Esophagus muscularis mucosa (tissue), 4 donors: ENCODE measurements at regions not wholly inside any gene's neighbourhood (a gene's known extent, or its start where the extent isn't known, plus 50 kb on each side); places are given as distances from the start of the nearest gene placed in this dataset.

Experiments used
- DNase-seq: peaks from one replicate; pipeline ENCODE4 v3.0.0-alpha.2; 2017; ENCODE audit errors: extremely low spot score
- H3K27ac ChIP-seq, 4 donors: fragments of 200-600 bp; sonication (generic); replicated peaks in 1 of 4; 1 replicate in 3 of 4; 2 replicates in 1 of 4; pipeline ENCODE4 v1.5.1; 2016 to 2019; ENCODE audit warnings: mild to moderate bottlenecking in 1 of 4
- H3K27me3 ChIP-seq, 4 donors: fragments of 200-600 bp; sonication (generic); one replicate each; pipeline versions ENCODE4 v1.5.1 to v1.6.0; 2016 to 2019
- H3K36me3 ChIP-seq, 4 donors: fragments of 200-600 bp; sonication (generic); one replicate each; pipeline ENCODE4 v1.5.1; 2016 to 2019
- H3K4me1 ChIP-seq, 4 donors: fragments of 200-600 bp; sonication (generic); one replicate each; pipeline ENCODE4 v1.5.1; 2016 to 2019
- H3K4me3 ChIP-seq, 4 donors: fragments of 200-600 bp; sonication (generic); 1 replicate in 2 of 4; 2 replicates in 2 of 4; pipeline ENCODE4 v1.5.1; 2016 to 2019; ENCODE audit warnings: mild to moderate bottlenecking in 4 of 4, moderate library complexity in 1 of 4
- H3K9me3 ChIP-seq, 4 donors: fragments of 200-600 bp; sonication (generic); 1 replicate in 3 of 4; 2 replicates in 1 of 4; pipeline ENCODE4 v1.5.1; 2016 to 2019
- CTCF ChIP-seq, 3 experiments: fragments of 200-600 bp in 2 of 3; fragments of 450-650 bp in 1 of 3; sonication (generic) in 2 of 3; IDR thresholded peaks; one replicate each; pipeline ENCODE4 v1.5.1; 2017 to 2019; ENCODE audit warnings: antibody characterized with exemption in 3 of 3, mild to moderate bottlenecking in 2 of 3, moderate library complexity in 1 of 3
- EP300 ChIP-seq: sonication (generic); formaldehyde crosslinking; IDR thresholded peaks from one replicate; pipeline ENCODE4 v1.6.1; 2017; ENCODE audit warnings: antibody characterized with exemption
- POLR2A ChIP-seq: fragments of 450-650 bp; IDR thresholded peaks from one replicate; pipeline ENCODE4 v1.6.1; 2017; ENCODE audit warnings: antibody characterized with exemption, moderate library complexity, mild to moderate bottlenecking, low read depth
- POLR2AphosphoS5 ChIP-seq, 2 donors: sonication (generic); formaldehyde crosslinking; IDR thresholded peaks; one replicate each; pipeline ENCODE4 v1.6.1; 2017; ENCODE audit warnings: antibody characterized with exemption in 2 of 2
- WGBS: methylation state at CpG from one replicate; pipeline ENCODE4 v1.1.5; 2018; 5-methylcytosine and 5-hydroxymethylcytosine counted together
- intact Hi-C: fragments of 100-400 bp; cut with DNase I; formaldehyde crosslinking; loops from one replicate; pipeline ENCODE4 v1.15.1; 2023

GRCh38 chr2:201969938-201970785 is 63.5 kb upstream of the FZD7 start:
- no peak for TF ChIP-seq CTCF (IDR thresholded peaks at IDR 0.05)
- peak; percentile 22 to 58 for TF ChIP-seq POLR2AphosphoS5 (IDR thresholded peaks at IDR 0.05)
- TF ChIP-seq POLR2A, result no peak
- TF ChIP-seq EP300, result no peak
- Histone ChIP-seq H3K36me3 (no peaks in the 10 kb centered on the region), H3K4me3 (no peak overlapping the region), H3K9me3 (no peaks in the 10 kb centered on the region), H3K27me3 (no peaks in the 10 kb centered on the region), H3K4me1 (peaks cover 6 to 16% (median 11%) of the 10 kb centered on the region in 4 donors), H3K27ac (no peak overlapping the region)
- DNase-seq, result no peak
- WGBS, result 62% methylated on average over 12 of the region's 12 CpGs
- intact Hi-C loops, result no loop called here

GRCh38 chr2:201970786-201971108 is 62.9 kb upstream of the FZD7 start:
- intact Hi-C loops, result no loop called here
- Histone ChIP-seq H3K4me3 (no peak overlapping the region), H3K36me3 (no peaks in the 10 kb centered on the region), H3K9me3 (no peaks in the 10 kb centered on the region), H3K27ac (no peak overlapping the region), H3K27me3 (no peaks in the 10 kb centered on the region), H3K4me1 (peaks cover 6 to 16% (median 11%) of the 10 kb centered on the region in 4 donors)
- WGBS, result 100% methylated on average over 4 of the region's 4 CpGs
- no peak for TF ChIP-seq POLR2A
- no peak for TF ChIP-seq EP300
- TF ChIP-seq CTCF (IDR thresholded peaks at IDR 0.05), result no peak
- TF ChIP-seq POLR2AphosphoS5 (IDR thresholded peaks at IDR 0.05), result no peak
- DNase-seq, result no peak

GRCh38 chr2:201971531-201972228 is 62.0 kb upstream of the FZD7 start:
- intact Hi-C loops, result no loop called here
- no peaks in the 10 kb centered on the region for H3K36me3 ChIP-seq

GRCh38 chr2:201972621-201973255 is 60.9 kb upstream of the FZD7 start:
- Histone ChIP-seq H3K36me3 (no peaks in the 10 kb centered on the region), H3K4me3 (no peak overlapping the region), H3K9me3 (no peaks in the 10 kb centered on the region), H3K27ac (no peak overlapping the region), H3K4me1 (peaks cover 6 to 16% (median 11%) of the 10 kb centered on the region in 4 donors), H3K27me3 (no peaks in the 10 kb centered on the region)
- DNase-seq, result no peak
- intact Hi-C loops, result no loop called here
- 91% methylated on average over 10 of the region's 10 CpGs for WGBS
- TF ChIP-seq EP300 (no peak), POLR2A (no peak), POLR2AphosphoS5 (IDR thresholded peaks at IDR 0.05) (no peak), CTCF (IDR thresholded peaks at IDR 0.05) (no peak)

More at GRCh38 chr2:201971531-201972228, 62.0 kb upstream of the FZD7 start:
- no peak for DNase-seq
- Histone ChIP-seq H3K27me3 (no peaks in the 10 kb centered on the region), H3K9me3 (no peaks in the 10 kb centered on the region), H3K27ac (peak overlapping the region in 1 of 4 donors; percentile 41), H3K4me3 (no peak overlapping the region), H3K4me1 (peaks cover 6 to 16% (median 11%) of the 10 kb centered on the region in 4 donors)
- TF ChIP-seq POLR2AphosphoS5 (IDR thresholded peaks at IDR 0.05) (no peak), EP300 (no peak), CTCF (IDR thresholded peaks at IDR 0.05) (no peak), POLR2A (no peak)
- 42% methylated on average over 4 of the region's 5 CpGs for WGBS
